K562 (cell line): ENCODE measurements at regions not wholly inside any gene's neighbourhood (a gene's known extent, or its start where the extent isn't known, plus 50 kb on each side); places are given as distances from the start of the nearest gene placed in this dataset.

Source experiments
- BHLHE40 ChIP-seq: IDR thresholded peaks from 2 replicates; pipeline ENCODE4 v1.6.1; 2011; ENCODE audit warnings: low read length, improper control_type of control experiment
- CSDE1 ChIP-seq, 2 experiments: fragments of 450-650 bp; IDR thresholded peaks; 2 replicates each; pipeline ENCODE4 v1.6.1; 2016; ENCODE audit warnings: mild to moderate bottlenecking in 1 of 2
- EHMT2 ChIP-seq: fragments of 450-650 bp; IDR thresholded peaks from 2 replicates; pipeline ENCODE4 v1.6.1; 2018; ENCODE audit warnings: antibody characterized with exemption
- ELF1 ChIP-seq: fragments of 200-800 bp; sonication (Bioruptor generic); IDR thresholded peaks from 2 replicates; pipeline ENCODE4 v1.6.1; 2016; ENCODE audit warnings: missing genetic modification characterization, missing compliant biosample characterization
- EZH2 ChIP-seq: IDR thresholded peaks from 2 replicates; pipeline ENCODE4 v1.6.1; 2012; ENCODE audit warnings: low read depth, mild to moderate bottlenecking, inconsistent platforms, low read length, borderline replicate concordance
- GTF2F1 ChIP-seq: IDR thresholded peaks from 2 replicates; pipeline ENCODE4 v1.6.1; 2011; ENCODE audit warnings: low read depth, low read length, improper control_type of control experiment
- NFIC ChIP-seq: fragments of 450-650 bp; IDR thresholded peaks from 2 replicates; pipeline ENCODE4 v1.6.1; 2017; ENCODE audit warnings: mild to moderate bottlenecking, inconsistent platforms
- POLR2A ChIP-seq: fragments of 450-650 bp; conservative IDR thresholded peaks from 2 replicates; pipeline ENCODE4 v1.6.1; 2016
- ZNF436 ChIP-seq: fragments of 250-450, 450-650 bp; sonication (Bioruptor Pico); formaldehyde crosslinking; IDR thresholded peaks from 2 replicates; pipeline ENCODE4 v1.7.0; 2020; ENCODE audit warnings: mild to moderate bottlenecking
- ZNF830 ChIP-seq: fragments of 250-450 bp; sonication (Bioruptor Pico); IDR thresholded peaks from 2 replicates; pipeline ENCODE4 v1.5.0; 2021; ENCODE audit warnings: mild to moderate bottlenecking
- TF ChIP-seq, protein P1 (sequence below), 3 experiments: IDR thresholded peaks in 2 of 3; conservative IDR thresholded peaks in 1 of 3; 2 replicates each; pipeline ENCODE4 v1.5.1; 2011 to 2012; ENCODE audit warnings: low read length in 3 of 3, mild to moderate bottlenecking in 3 of 3, control low read depth in 2 of 3, improper control_type of control experiment in 1 of 3, inconsistent platforms in 1 of 3, low read depth in 1 of 3, mixed read lengths in 1 of 3, moderate library complexity in 1 of 3; ENCODE audit not compliant: insufficient read depth in 2 of 3
- TF ChIP-seq, protein P2 (sequence below): sonication (generic); formaldehyde crosslinking; IDR thresholded peaks from 2 replicates; pipeline ENCODE4 v1.4.0; 2020; ENCODE audit warnings: mild to moderate bottlenecking, missing genetic modification reagents
- TF ChIP-seq, protein P3 (sequence below): sonication (generic); formaldehyde crosslinking; IDR thresholded peaks from 2 replicates; pipeline ENCODE4 v1.8.1; 2022; ENCODE audit warnings: missing genetic modification reagents

DNA sequence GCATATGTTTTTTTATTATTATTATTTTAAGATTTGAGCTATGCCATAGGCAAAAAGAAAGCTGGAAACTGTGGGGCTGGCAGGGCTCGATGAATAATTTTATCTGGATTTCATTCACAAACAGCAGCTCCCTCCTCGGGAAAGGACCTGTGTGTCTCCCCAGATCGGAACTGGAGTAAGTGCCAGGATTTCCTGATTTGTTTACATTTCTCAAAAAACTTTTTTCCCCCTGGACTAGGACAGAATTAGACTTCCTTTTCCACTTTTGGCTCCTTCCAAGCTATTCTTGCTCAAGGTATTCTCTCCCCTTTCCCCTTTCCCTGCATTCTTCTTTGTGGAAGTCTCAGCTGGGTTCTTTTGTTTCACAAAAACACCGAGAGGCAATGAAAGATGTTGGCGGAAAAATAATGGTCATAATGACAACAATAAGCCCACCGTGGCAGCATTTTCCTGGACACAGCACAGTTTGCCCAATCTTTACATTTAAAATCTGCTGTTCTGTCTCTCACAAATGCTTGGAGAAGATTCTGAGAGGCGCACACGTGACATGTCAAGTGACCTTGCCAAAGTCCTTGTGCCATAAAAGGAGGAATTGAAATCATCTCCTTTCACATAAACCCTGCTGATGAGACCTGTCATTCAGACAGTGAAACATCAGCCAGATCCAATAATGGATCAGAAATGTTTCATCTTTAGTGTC lies 85.8 kb upstream of the PREP start:
- TF ChIP-seq ZNF830 (CRISPR knock-in tag) (no peak), CSDE1 (IDR thresholded peaks at IDR 0.05) (no peak), ELF1 (tag) (no peak), ZNF436 (CRISPR knock-in tag) (no peak), EHMT2 (no peak), GTF2F1 (no peak), EZH2 (no peak), POLR2A (no peak), NFIC (no peak), BHLHE40 (no peak)
- TF ChIP-seq, protein P1, sequence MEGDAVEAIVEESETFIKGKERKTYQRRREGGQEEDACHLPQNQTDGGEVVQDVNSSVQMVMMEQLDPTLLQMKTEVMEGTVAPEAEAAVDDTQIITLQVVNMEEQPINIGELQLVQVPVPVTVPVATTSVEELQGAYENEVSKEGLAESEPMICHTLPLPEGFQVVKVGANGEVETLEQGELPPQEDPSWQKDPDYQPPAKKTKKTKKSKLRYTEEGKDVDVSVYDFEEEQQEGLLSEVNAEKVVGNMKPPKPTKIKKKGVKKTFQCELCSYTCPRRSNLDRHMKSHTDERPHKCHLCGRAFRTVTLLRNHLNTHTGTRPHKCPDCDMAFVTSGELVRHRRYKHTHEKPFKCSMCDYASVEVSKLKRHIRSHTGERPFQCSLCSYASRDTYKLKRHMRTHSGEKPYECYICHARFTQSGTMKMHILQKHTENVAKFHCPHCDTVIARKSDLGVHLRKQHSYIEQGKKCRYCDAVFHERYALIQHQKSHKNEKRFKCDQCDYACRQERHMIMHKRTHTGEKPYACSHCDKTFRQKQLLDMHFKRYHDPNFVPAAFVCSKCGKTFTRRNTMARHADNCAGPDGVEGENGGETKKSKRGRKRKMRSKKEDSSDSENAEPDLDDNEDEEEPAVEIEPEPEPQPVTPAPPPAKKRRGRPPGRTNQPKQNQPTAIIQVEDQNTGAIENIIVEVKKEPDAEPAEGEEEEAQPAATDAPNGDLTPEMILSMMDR (IDR thresholded peaks at IDR 0.05 in 2 of 3, conservative IDR thresholded peaks at IDR 0.05 in 1 of 3; ENCODE audit: insufficient read depth in 2 of 3, low read depth in 1 of 3, low read length in 3 of 3): no peak
- TF ChIP-seq, protein P2, sequence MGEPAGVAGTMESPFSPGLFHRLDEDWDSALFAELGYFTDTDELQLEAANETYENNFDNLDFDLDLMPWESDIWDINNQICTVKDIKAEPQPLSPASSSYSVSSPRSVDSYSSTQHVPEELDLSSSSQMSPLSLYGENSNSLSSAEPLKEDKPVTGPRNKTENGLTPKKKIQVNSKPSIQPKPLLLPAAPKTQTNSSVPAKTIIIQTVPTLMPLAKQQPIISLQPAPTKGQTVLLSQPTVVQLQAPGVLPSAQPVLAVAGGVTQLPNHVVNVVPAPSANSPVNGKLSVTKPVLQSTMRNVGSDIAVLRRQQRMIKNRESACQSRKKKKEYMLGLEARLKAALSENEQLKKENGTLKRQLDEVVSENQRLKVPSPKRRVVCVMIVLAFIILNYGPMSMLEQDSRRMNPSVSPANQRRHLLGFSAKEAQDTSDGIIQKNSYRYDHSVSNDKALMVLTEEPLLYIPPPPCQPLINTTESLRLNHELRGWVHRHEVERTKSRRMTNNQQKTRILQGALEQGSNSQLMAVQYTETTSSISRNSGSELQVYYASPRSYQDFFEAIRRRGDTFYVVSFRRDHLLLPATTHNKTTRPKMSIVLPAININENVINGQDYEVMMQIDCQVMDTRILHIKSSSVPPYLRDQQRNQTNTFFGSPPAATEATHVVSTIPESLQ (CRISPR knock-in tag): no peak
- TF ChIP-seq, protein P3, sequence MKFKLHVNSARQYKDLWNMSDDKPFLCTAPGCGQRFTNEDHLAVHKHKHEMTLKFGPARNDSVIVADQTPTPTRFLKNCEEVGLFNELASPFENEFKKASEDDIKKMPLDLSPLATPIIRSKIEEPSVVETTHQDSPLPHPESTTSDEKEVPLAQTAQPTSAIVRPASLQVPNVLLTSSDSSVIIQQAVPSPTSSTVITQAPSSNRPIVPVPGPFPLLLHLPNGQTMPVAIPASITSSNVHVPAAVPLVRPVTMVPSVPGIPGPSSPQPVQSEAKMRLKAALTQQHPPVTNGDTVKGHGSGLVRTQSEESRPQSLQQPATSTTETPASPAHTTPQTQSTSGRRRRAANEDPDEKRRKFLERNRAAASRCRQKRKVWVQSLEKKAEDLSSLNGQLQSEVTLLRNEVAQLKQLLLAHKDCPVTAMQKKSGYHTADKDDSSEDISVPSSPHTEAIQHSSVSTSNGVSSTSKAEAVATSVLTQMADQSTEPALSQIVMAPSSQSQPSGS (CRISPR knock-in tag): no peak
